ENCODE measurements at regions not wholly inside any gene's neighbourhood (a gene's known extent, or its start where the extent isn't known, plus 50 kb on each side); places are given as distances from the start of the nearest gene placed in this dataset.
"Not testable (repeated sequence)": the region's sequence is repeated elsewhere in the genome, so short reads cannot be mapped to it uniquely, and the experiment has no call there.

GRCh38 chr13:58376775-58377174 lies 745.2 kb downstream of the PCDH17 start:
- no peaks in the 10 kb centered on the region for H3K27me3 ChIP-seq (replicated peaks; ENCODE audit: insufficient read depth)
- DNase-seq (ENCODE audit: low spot score) (no peak), ATAC-seq (ENCODE audit: insufficient number of reproducible peaks, low FRiP score, low read depth) (no peak)
- no peaks in the 10 kb centered on the region for H3K36me3 ChIP-seq
- no peak overlapping the region for H3K27ac ChIP-seq
- TF ChIP-seq, protein P1, sequence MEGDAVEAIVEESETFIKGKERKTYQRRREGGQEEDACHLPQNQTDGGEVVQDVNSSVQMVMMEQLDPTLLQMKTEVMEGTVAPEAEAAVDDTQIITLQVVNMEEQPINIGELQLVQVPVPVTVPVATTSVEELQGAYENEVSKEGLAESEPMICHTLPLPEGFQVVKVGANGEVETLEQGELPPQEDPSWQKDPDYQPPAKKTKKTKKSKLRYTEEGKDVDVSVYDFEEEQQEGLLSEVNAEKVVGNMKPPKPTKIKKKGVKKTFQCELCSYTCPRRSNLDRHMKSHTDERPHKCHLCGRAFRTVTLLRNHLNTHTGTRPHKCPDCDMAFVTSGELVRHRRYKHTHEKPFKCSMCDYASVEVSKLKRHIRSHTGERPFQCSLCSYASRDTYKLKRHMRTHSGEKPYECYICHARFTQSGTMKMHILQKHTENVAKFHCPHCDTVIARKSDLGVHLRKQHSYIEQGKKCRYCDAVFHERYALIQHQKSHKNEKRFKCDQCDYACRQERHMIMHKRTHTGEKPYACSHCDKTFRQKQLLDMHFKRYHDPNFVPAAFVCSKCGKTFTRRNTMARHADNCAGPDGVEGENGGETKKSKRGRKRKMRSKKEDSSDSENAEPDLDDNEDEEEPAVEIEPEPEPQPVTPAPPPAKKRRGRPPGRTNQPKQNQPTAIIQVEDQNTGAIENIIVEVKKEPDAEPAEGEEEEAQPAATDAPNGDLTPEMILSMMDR (IDR thresholded peaks at IDR 0.05) = no peak
- no peak overlapping the region for H3K4me3 ChIP-seq
- H3K9me3 ChIP-seq = no peaks in the 10 kb centered on the region
- H3K4me1 ChIP-seq (ENCODE audit: control insufficient read depth in 1 of 2, low read depth in 2 of 2) = no peaks in the 10 kb centered on the region

GRCh38 chr13:58379221-58379620 lies 747.7 kb downstream of the PCDH17 start:
- H3K4me1 ChIP-seq (ENCODE audit: control insufficient read depth in 1 of 2, low read depth in 2 of 2) = no peaks in the 10 kb centered on the region
- no peak overlapping the region for H3K27ac ChIP-seq
- no peak overlapping the region for H3K4me3 ChIP-seq
- DNase-seq (ENCODE audit: low spot score) (no peak), ATAC-seq (ENCODE audit: insufficient number of reproducible peaks, low FRiP score, low read depth) (no peak)
- H3K27me3 ChIP-seq (replicated peaks; ENCODE audit: insufficient read depth) = no peaks in the 10 kb centered on the region
- H3K9me3 ChIP-seq = no peaks in the 10 kb centered on the region
- TF ChIP-seq, protein P1 (IDR thresholded peaks at IDR 0.05) = no peak
- no peaks in the 10 kb centered on the region for H3K36me3 ChIP-seq

DNA sequence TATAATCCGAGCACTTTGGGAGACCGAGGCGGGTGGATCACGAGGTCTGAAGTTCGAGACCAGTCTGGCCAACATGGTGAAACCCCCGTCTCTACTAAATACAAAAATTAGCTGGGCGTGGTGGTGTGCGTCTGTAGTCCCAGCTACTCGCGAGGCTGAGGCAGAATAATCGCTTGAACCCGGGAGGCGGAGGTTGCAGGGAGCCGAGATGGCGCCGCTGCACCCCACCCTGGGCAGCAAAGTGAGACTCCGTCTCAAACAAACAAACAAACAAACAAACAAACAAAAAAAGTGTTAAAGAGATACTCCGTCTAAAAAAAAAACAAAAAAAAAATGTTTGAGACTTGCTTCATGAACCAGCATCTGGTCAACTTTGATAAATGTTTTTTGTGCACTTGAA lies 753.8 kb downstream of the PCDH17 start:
- ATAC-seq (ENCODE audit: insufficient number of reproducible peaks, low FRiP score, low read depth); H3K36me3 ChIP-seq; DNase-seq (ENCODE audit: low spot score); H3K9me3 ChIP-seq; H3K27me3 ChIP-seq (replicated peaks; ENCODE audit: insufficient read depth); H3K4me1 ChIP-seq (ENCODE audit: control insufficient read depth in 1 of 2, low read depth in 2 of 2); H3K27ac ChIP-seq; H3K4me3 ChIP-seq: not testable (repeated sequence)

GRCh38 chr13:58397596-58398387 lies 766.2 kb downstream of the PCDH17 start:
- Histone ChIP-seq H3K36me3 (no peaks in the 10 kb centered on the region), H3K4me1 (ENCODE audit: control insufficient read depth in 1 of 2, low read depth in 2 of 2) (no peaks in the 10 kb centered on the region), H3K27ac (no peak overlapping the region), H3K9me3 (no peaks in the 10 kb centered on the region), H3K27me3 (replicated peaks; ENCODE audit: insufficient read depth) (no peaks in the 10 kb centered on the region), H3K4me3 (no peak overlapping the region)
- ATAC-seq (ENCODE audit: insufficient number of reproducible peaks, low FRiP score, low read depth) = no peak
- no peak for DNase-seq (ENCODE audit: low spot score)
- TF ChIP-seq, protein P1 (IDR thresholded peaks at IDR 0.05) = no peak

DNA sequence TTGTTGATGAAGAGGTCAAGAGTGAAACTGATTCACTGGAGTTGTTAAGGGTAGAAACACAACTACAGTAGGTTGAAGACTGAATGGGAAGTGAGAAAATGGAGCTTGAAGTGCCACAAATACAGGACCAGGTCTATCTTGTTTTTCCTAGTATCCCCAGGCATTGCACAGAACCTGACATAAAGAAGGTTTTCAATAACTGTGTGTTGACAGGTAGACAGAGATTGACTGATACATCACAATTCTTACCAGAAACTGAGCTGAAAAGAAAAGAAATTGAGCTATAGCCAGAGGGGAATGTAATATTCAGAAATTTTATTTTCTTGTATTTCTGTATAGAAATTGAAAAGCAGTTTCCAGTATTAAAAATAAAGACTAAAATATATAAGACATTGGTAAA lies 767.7 kb downstream of the PCDH17 start:
- Histone ChIP-seq H3K4me3 (no peak overlapping the region), H3K4me1 (ENCODE audit: control insufficient read depth in 1 of 2, low read depth in 2 of 2) (no peaks in the 10 kb centered on the region), H3K9me3 (no peaks in the 10 kb centered on the region), H3K36me3 (no peaks in the 10 kb centered on the region), H3K27ac (no peak overlapping the region), H3K27me3 (replicated peaks; ENCODE audit: insufficient read depth) (no peaks in the 10 kb centered on the region)
- TF ChIP-seq, protein P1 (IDR thresholded peaks at IDR 0.05) = no peak
- ATAC-seq (ENCODE audit: insufficient number of reproducible peaks, low FRiP score, low read depth) = no peak
- no peak for DNase-seq (ENCODE audit: low spot score)

DNA sequence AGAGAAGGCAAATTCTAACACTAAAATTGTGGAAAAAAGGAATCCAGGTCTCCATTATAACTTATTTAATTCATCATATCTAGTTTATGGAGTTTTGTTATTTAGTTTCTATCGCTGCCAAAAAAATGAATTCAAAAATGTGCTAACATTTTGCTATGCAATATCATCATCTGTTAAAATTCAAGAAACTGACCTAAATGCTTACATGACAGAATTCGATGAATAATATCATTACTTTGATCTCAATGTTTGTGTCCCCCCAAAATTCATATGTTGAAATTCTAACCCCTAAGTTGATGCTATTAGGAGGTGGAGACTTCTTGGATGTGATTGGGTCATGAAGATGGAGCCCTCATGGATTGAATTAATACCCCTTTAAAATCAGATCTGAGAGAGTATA lies 775.0 kb downstream of the PCDH17 start:
- no peak overlapping the region for H3K27ac ChIP-seq

More for the DNA sequence above, 775.0 kb downstream of the PCDH17 start:
- no peaks in the 10 kb centered on the region for H3K36me3 ChIP-seq
- no peak overlapping the region for H3K4me3 ChIP-seq
- ATAC-seq (ENCODE audit: insufficient number of reproducible peaks, low FRiP score, low read depth) = no peak
- H3K27me3 ChIP-seq (replicated peaks; ENCODE audit: insufficient read depth) = no peaks in the 10 kb centered on the region
- no peaks in the 10 kb centered on the region for H3K9me3 ChIP-seq
- no peak for DNase-seq (ENCODE audit: low spot score)
- H3K4me1 ChIP-seq (ENCODE audit: control insufficient read depth in 1 of 2, low read depth in 2 of 2) = no peaks in the 10 kb centered on the region
- TF ChIP-seq, protein P1 (IDR thresholded peaks at IDR 0.05) = no peak

Measured in thoracic aorta (tissue), 2 donors.